Trophoblast cell (in vitro differentiated cells and primary cell): ENCODE measurements at regions not wholly inside any gene's neighbourhood (a gene's known extent, or its start where the extent isn't known, plus 50 kb on each side); places are given as distances from the start of the nearest gene placed in this dataset.

Source experiments
- DNase-seq, 2 donors: peaks; one replicate each; pipeline ENCODE4 v3.0.0-alpha.2; 2016
- H2AFZ ChIP-seq: 2 replicates; pipeline ENCODE4 v1.6.1; 2013; ENCODE audit warnings: low read length, moderate library complexity, mild to moderate bottlenecking; ENCODE audit not compliant: insufficient read depth, poor library complexity
- H2AK5ac ChIP-seq: 2 replicates; pipeline ENCODE4 v1.6.1; 2013; ENCODE audit warnings: mild to moderate bottlenecking, low read length
- H2BK120ac ChIP-seq: 2 replicates; pipeline ENCODE4 v1.6.1; 2013; ENCODE audit warnings: low read length, mild to moderate bottlenecking, moderate library complexity; ENCODE audit not compliant: insufficient read depth, poor library complexity
- H2BK12ac ChIP-seq: 2 replicates; pipeline ENCODE4 v1.6.1; 2013; ENCODE audit warnings: mild to moderate bottlenecking, low read length, moderate library complexity
- H2BK5ac ChIP-seq: 2 replicates; pipeline ENCODE4 v1.6.1; 2013; ENCODE audit warnings: low read length, low read depth, moderate library complexity, mild to moderate bottlenecking; ENCODE audit not compliant: poor library complexity
- H3K14ac ChIP-seq: 2 replicates; pipeline ENCODE4 v1.6.1; 2013; ENCODE audit warnings: mild to moderate bottlenecking, low read length
- H3K18ac ChIP-seq: 2 replicates; pipeline ENCODE4 v1.6.1; 2013; ENCODE audit warnings: mild to moderate bottlenecking, low read length
- H3K23ac ChIP-seq: 2 replicates; pipeline ENCODE4 v1.6.1; 2013; ENCODE audit warnings: low read length
- H3K27ac ChIP-seq: 2 replicates; pipeline ENCODE4 v1.5.1; 2013; ENCODE audit warnings: low read depth, mild to moderate bottlenecking, inconsistent platforms, low read length, moderate library complexity
- H3K27me3 ChIP-seq: 2 replicates; pipeline ENCODE4 v1.6.1; 2013; ENCODE audit warnings: inconsistent platforms, mild to moderate bottlenecking, low read length, moderate library complexity; ENCODE audit not compliant: insufficient read depth
- H3K36me3 ChIP-seq, 2 experiments: 1 replicate in 1 of 2; 2 replicates in 1 of 2; pipeline ENCODE4 v1.6.1; 2013; ENCODE audit warnings: low read length in 2 of 2, mild to moderate bottlenecking in 2 of 2, moderate library complexity in 1 of 2; ENCODE audit not compliant: insufficient read depth in 2 of 2, control insufficient read depth in 1 of 2
- H3K4ac ChIP-seq: 2 replicates; pipeline ENCODE4 v1.6.1; 2013; ENCODE audit warnings: low read depth, mild to moderate bottlenecking, low read length, moderate library complexity
- H3K4me1 ChIP-seq, 2 experiments: 1 replicate in 1 of 2; 2 replicates in 1 of 2; pipeline ENCODE4 v1.6.1; 2013; ENCODE audit warnings: low read length in 2 of 2, mild to moderate bottlenecking in 2 of 2, moderate library complexity in 1 of 2; ENCODE audit not compliant: insufficient read depth in 2 of 2, control insufficient read depth in 1 of 2
- H3K4me2 ChIP-seq: 2 replicates; pipeline ENCODE4 v1.6.1; 2013; ENCODE audit warnings: inconsistent platforms, mild to moderate bottlenecking, low read length, moderate library complexity
- H3K4me3 ChIP-seq: 2 replicates; pipeline ENCODE4 v1.5.1; 2013; ENCODE audit warnings: mild to moderate bottlenecking, low read depth, low read length, inconsistent platforms
- H3K79me1 ChIP-seq: one replicate; pipeline ENCODE4 v1.6.1; 2013; ENCODE audit warnings: low read length
- H3K79me2 ChIP-seq: 2 replicates; pipeline ENCODE4 v1.6.1; 2013; ENCODE audit warnings: low read length, mild to moderate bottlenecking; ENCODE audit not compliant: control insufficient read depth, insufficient read depth, poor library complexity
- H3K9ac ChIP-seq: 2 replicates; pipeline ENCODE4 v1.6.1; 2013; ENCODE audit warnings: mild to moderate bottlenecking, low read length
- H3K9me3 ChIP-seq: 2 replicates; pipeline ENCODE4 v1.6.1; 2013; ENCODE audit warnings: low read depth, mild to moderate bottlenecking, control low read depth, inconsistent platforms, low read length; ENCODE audit not compliant: insufficient read depth
- H4K12ac ChIP-seq: 2 replicates; pipeline ENCODE4 v1.6.1; 2013; ENCODE audit warnings: low read depth, mild to moderate bottlenecking, low read length, moderate library complexity
- H4K8ac ChIP-seq: 2 replicates; pipeline ENCODE4 v1.6.1; 2013; ENCODE audit warnings: low read depth, mild to moderate bottlenecking, low read length, moderate library complexity
- H4K91ac ChIP-seq: one replicate; pipeline ENCODE4 v1.6.1; 2013; ENCODE audit warnings: low read depth, mild to moderate bottlenecking, low read length, moderate library complexity
- WGBS: extraction: QIAGEN DNeasy Blood & Tissue Kit; methylation state at CpG from one replicate; pipeline ENCODE4 v1.1.7; 2013; ENCODE audit warnings: missing lambda C conversion rate; ENCODE audit not compliant: insufficient read length, insufficient coverage; ENCODE audit errors: extremely low coverage; 5-methylcytosine and 5-hydroxymethylcytosine counted together

DNA sequence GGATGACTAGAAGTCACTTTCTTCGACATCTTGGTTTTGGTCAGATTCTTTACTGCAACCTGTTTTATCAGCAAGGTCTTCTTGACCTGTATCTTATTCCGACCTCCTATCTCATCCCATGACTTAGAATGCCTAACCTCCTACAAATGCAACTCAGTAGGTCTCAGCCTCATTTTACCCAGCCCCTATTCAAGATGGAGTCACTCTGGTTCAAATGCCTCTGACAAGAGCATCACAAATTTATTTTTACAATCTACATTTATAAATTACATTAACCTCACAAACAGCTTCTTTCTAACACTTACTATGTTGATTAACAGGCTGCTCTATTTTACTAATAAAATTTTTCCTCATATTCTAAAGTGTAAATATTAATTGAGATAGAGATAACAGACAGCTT, 867.0 kb upstream of the CNTN5 start:
- no CpG with 5 or more reads among the region's 2 CpGs for WGBS
- Histone ChIP-seq H3K27me3 (no peaks in the 10 kb centered on the region), H3K79me2 (no peaks in the 10 kb centered on the region), H3K4me3 (no peak overlapping the region), H2BK5ac (no peak overlapping the region), H3K18ac (no peak overlapping the region), H3K9ac (no peak overlapping the region), H3K4me2 (no peak overlapping the region), H3K9me3 (no peaks in the 10 kb centered on the region), H2BK12ac (no peak overlapping the region), H3K4me1 (no peaks in the 10 kb centered on the region), H4K12ac (no peak overlapping the region), H4K8ac (no peak overlapping the region), H2AK5ac (no peak overlapping the region), H3K4ac (no peak overlapping the region), H3K27ac (no peak overlapping the region), H2AFZ (no peak overlapping the region), H2BK120ac (no peak overlapping the region), H3K36me3 (no peaks in the 10 kb centered on the region), H4K91ac (no peak overlapping the region), H3K23ac (no peak overlapping the region), H3K14ac (no peak overlapping the region), H3K79me1 (no peaks in the 10 kb centered on the region)
- DNase-seq = no peak

- no peak overlapping the region for H2AFZ ChIP-seq
Observed at GRCh38 chr11:98155696-98156095, 865.1 kb upstream of the CNTN5 start.

GRCh38 chr11:98177925-98178324, 842.8 kb upstream of the CNTN5 start:
- H3K4me1 ChIP-seq = no peaks in the 10 kb centered on the region
- WGBS = no CpG with 5 or more reads among the region's 5 CpGs
- H4K8ac ChIP-seq = no peak overlapping the region
- no peak overlapping the region for H3K4me3 ChIP-seq
- H4K12ac ChIP-seq = no peak overlapping the region
- H2BK12ac ChIP-seq = no peak overlapping the region
- H3K14ac ChIP-seq = no peak overlapping the region
- DNase-seq = no peak
- H2AFZ ChIP-seq = no peak overlapping the region
- H4K91ac ChIP-seq = no peak overlapping the region
- H2BK5ac ChIP-seq = no peak overlapping the region
- no peaks in the 10 kb centered on the region for H3K79me1 ChIP-seq
- H3K18ac ChIP-seq = no peak overlapping the region
- H3K23ac ChIP-seq = no peak overlapping the region
- no peak overlapping the region for H3K27ac ChIP-seq
- H3K9ac ChIP-seq = no peak overlapping the region
- no peaks in the 10 kb centered on the region for H3K79me2 ChIP-seq
- no peak overlapping the region for H3K4ac ChIP-seq
- H3K9me3 ChIP-seq = no peaks in the 10 kb centered on the region
- H3K36me3 ChIP-seq = no peaks in the 10 kb centered on the region
- H2AK5ac ChIP-seq = no peak overlapping the region
- no peak overlapping the region for H2BK120ac ChIP-seq
- no peak overlapping the region for H3K4me2 ChIP-seq
- no peaks in the 10 kb centered on the region for H3K27me3 ChIP-seq

More at GRCh38 chr11:98155696-98156095, 865.1 kb upstream of the CNTN5 start:
- H3K79me2 ChIP-seq = no peaks in the 10 kb centered on the region
- no peak overlapping the region for H3K4ac ChIP-seq
- H2AK5ac ChIP-seq = no peak overlapping the region
- no peaks in the 10 kb centered on the region for H3K9me3 ChIP-seq
- H3K79me1 ChIP-seq = no peaks in the 10 kb centered on the region
- H4K91ac ChIP-seq = no peak overlapping the region
- no peak overlapping the region for H3K14ac ChIP-seq
- H4K8ac ChIP-seq = no peak overlapping the region
- no peak overlapping the region for H2BK120ac ChIP-seq
- no peak overlapping the region for H2BK5ac ChIP-seq
- H3K4me1 ChIP-seq = no peaks in the 10 kb centered on the region
- H2BK12ac ChIP-seq = no peak overlapping the region
- H3K18ac ChIP-seq = no peak overlapping the region
- no peak overlapping the region for H4K12ac ChIP-seq
- no peak overlapping the region for H3K9ac ChIP-seq
- WGBS = no CpG with 5 or more reads among the region's 3 CpGs
- H3K4me2 ChIP-seq = no peak overlapping the region
- H3K4me3 ChIP-seq = no peak overlapping the region
- no peaks in the 10 kb centered on the region for H3K36me3 ChIP-seq
- no peaks in the 10 kb centered on the region for H3K27me3 ChIP-seq
- H3K27ac ChIP-seq = no peak overlapping the region
- no peak for DNase-seq
- H3K23ac ChIP-seq = no peak overlapping the region

- Histone ChIP-seq H2BK5ac (no peak overlapping the region), H3K4me1 (no peaks in the 10 kb centered on the region), H3K27me3 (no peaks in the 10 kb centered on the region), H4K91ac (no peak overlapping the region), H3K27ac (no peak overlapping the region), H4K12ac (no peak overlapping the region), H2AK5ac (no peak overlapping the region), H3K18ac (no peak overlapping the region), H3K9ac (no peak overlapping the region), H3K79me1 (no peaks in the 10 kb centered on the region), H4K8ac (no peak overlapping the region), H3K4me2 (no peak overlapping the region), H3K36me3 (peaks cover 0 to 4% of the 10 kb centered on the region in 2 experiments), H3K4me3 (no peak overlapping the region), H3K4ac (no peak overlapping the region), H3K23ac (no peak overlapping the region), H3K79me2 (no peaks in the 10 kb centered on the region), H3K14ac (no peak overlapping the region), H3K9me3 (peaks cover 6% of the 10 kb centered on the region), H2BK12ac (no peak overlapping the region), H2BK120ac (no peak overlapping the region), H2AFZ (no peak overlapping the region)
- no CpG with 5 or more reads among the region's 1 CpG for WGBS
- DNase-seq = no peak
Observed at GRCh38 chr11:98180511-98180910, 840.2 kb upstream of the CNTN5 start.
